Panc1 (cell line): ENCODE measurements at regions not wholly inside any gene's neighbourhood (a gene's known extent, or its start where the extent isn't known, plus 50 kb on each side); places are given as distances from the start of the nearest gene placed in this dataset.

Experiments used
- POLR2AphosphoS5 ChIP-seq: IDR thresholded peaks from 2 replicates; pipeline ENCODE4 v1.6.1; 2012; ENCODE audit warnings: mild to moderate bottlenecking, low read depth, low read length, moderate library complexity
- SIN3A ChIP-seq: IDR thresholded peaks from 2 replicates; pipeline ENCODE4 v1.6.1; 2012; ENCODE audit warnings: low read depth, mild to moderate bottlenecking, low read length, moderate library complexity, borderline replicate concordance; ENCODE audit not compliant: insufficient read depth
- TCF7L2 ChIP-seq: IDR thresholded peaks from 2 replicates; pipeline ENCODE4 v1.6.1; 2011; ENCODE audit warnings: mild to moderate bottlenecking, low read depth, low read length, inconsistent platforms
- TF ChIP-seq, protein P1 (sequence below): fragments of 450-650 bp; IDR thresholded peaks from 2 replicates; pipeline ENCODE4 v1.5.1; 2017; ENCODE audit warnings: mild to moderate bottlenecking
- TF ChIP-seq, protein P2 (sequence below), 2 experiments: IDR thresholded peaks; 2 replicates each; pipeline ENCODE4 v1.6.1; 2011 to 2012; ENCODE audit warnings: low read depth in 2 of 2, control low read depth in 1 of 2, low read length in 1 of 2, mild to moderate bottlenecking in 1 of 2, moderate library complexity in 1 of 2; ENCODE audit not compliant: insufficient read depth in 1 of 2

DNA sequence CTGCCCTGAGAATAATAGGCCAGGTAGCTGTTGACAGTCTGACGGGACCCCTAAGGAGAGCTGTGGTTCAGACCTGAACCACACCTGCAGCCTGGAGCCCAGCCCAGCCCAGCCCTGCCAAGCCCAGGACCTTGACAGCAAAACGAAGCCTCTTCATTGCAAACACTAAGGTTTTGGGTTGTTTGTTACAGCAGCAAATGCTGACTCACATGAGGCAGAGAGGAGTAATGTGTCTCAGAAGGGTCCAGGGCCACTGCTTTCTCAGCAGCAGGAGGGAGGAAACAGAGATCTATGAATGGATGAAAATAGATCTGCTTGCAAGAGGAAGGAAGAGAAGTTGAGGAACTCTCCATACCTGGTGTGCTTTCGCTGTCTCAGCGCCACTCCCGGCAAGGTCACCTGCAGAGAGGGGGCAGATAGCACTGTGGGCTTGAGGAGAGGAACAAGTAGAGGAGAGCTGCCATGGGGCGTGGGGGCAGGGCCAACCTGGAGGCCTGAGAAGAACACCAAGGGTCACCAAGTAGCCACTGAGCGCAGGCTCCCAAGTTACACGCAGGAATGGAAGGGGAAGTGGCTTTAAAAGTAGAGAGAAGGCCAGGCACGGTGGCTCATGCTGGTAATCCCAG is 127.2 kb downstream of the ZNF281 start:
- TF ChIP-seq POLR2AphosphoS5 (no peak), SIN3A (no peak), TCF7L2 (no peak)
- TF ChIP-seq, protein P1, sequence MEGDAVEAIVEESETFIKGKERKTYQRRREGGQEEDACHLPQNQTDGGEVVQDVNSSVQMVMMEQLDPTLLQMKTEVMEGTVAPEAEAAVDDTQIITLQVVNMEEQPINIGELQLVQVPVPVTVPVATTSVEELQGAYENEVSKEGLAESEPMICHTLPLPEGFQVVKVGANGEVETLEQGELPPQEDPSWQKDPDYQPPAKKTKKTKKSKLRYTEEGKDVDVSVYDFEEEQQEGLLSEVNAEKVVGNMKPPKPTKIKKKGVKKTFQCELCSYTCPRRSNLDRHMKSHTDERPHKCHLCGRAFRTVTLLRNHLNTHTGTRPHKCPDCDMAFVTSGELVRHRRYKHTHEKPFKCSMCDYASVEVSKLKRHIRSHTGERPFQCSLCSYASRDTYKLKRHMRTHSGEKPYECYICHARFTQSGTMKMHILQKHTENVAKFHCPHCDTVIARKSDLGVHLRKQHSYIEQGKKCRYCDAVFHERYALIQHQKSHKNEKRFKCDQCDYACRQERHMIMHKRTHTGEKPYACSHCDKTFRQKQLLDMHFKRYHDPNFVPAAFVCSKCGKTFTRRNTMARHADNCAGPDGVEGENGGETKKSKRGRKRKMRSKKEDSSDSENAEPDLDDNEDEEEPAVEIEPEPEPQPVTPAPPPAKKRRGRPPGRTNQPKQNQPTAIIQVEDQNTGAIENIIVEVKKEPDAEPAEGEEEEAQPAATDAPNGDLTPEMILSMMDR = no peak
- TF ChIP-seq, protein P2, sequence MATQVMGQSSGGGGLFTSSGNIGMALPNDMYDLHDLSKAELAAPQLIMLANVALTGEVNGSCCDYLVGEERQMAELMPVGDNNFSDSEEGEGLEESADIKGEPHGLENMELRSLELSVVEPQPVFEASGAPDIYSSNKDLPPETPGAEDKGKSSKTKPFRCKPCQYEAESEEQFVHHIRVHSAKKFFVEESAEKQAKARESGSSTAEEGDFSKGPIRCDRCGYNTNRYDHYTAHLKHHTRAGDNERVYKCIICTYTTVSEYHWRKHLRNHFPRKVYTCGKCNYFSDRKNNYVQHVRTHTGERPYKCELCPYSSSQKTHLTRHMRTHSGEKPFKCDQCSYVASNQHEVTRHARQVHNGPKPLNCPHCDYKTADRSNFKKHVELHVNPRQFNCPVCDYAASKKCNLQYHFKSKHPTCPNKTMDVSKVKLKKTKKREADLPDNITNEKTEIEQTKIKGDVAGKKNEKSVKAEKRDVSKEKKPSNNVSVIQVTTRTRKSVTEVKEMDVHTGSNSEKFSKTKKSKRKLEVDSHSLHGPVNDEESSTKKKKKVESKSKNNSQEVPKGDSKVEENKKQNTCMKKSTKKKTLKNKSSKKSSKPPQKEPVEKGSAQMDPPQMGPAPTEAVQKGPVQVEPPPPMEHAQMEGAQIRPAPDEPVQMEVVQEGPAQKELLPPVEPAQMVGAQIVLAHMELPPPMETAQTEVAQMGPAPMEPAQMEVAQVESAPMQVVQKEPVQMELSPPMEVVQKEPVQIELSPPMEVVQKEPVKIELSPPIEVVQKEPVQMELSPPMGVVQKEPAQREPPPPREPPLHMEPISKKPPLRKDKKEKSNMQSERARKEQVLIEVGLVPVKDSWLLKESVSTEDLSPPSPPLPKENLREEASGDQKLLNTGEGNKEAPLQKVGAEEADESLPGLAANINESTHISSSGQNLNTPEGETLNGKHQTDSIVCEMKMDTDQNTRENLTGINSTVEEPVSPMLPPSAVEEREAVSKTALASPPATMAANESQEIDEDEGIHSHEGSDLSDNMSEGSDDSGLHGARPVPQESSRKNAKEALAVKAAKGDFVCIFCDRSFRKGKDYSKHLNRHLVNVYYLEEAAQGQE (IDR thresholded peaks at IDR 0.05; ENCODE audit: insufficient read depth in 1 of 2, low read depth in 2 of 2, low read length in 1 of 2) = no peak
